HEK293 (cell line): ENCODE measurements at regions not wholly inside any gene's neighbourhood (a gene's known extent, or its start where the extent isn't known, plus 50 kb on each side); places are given as distances from the start of the nearest gene placed in this dataset.

Experiments
- CTCF ChIA-PET: fragments of 350-600 bp; formaldehyde crosslinking; extraction: SDS; loops from one replicate; lab custom pipeline; 2021; ENCODE audit warnings: antibody characterized with exemption; lab: Yijun Ruan, JAX
- POLR2A ChIA-PET: fragments of 300-600 bp; formaldehyde crosslinking; extraction: SDS; loops from one replicate; lab custom pipeline; 2020; ENCODE audit warnings: antibody characterized with exemption, inconsistent platforms; lab: Yijun Ruan, JAX
- H3K27ac ChIP-seq: fragments of 200-500 bp; sonication (Bioruptor generic); 2 replicates; pipeline ENCODE4 v1.5.1; 2014; ENCODE audit warnings: low read depth, low read length, control low read depth, inconsistent platforms; ENCODE audit errors: extremely low read depth
- H3K36me3 ChIP-seq, 2 experiments: fragments of 200-500 bp in 1 of 2; sonication (Bioruptor generic) in 1 of 2; 1 replicate in 1 of 2; 2 replicates in 1 of 2; pipeline ENCODE4 v1.5.1; 2014 to 2017; ENCODE audit warnings: inconsistent platforms in 2 of 2, low read length in 2 of 2; ENCODE audit not compliant: control insufficient read depth in 2 of 2, insufficient read depth in 1 of 2
- H3K4me1 ChIP-seq: fragments of 200-500 bp; sonication (Bioruptor generic); 2 replicates; pipeline ENCODE4 v1.5.1; 2014; ENCODE audit warnings: mild to moderate bottlenecking, low read length, inconsistent platforms; ENCODE audit not compliant: control insufficient read depth, insufficient read depth
- H3K4me3 ChIP-seq: 2 replicates; pipeline ENCODE4 v1.5.1; 2011; ENCODE audit warnings: low read depth, mild to moderate bottlenecking, control low read depth, low read length, moderate library complexity
- H3K9me3 ChIP-seq: fragments of 200-500 bp; sonication (Bioruptor generic); 2 replicates; pipeline ENCODE4 v1.5.1; 2014; ENCODE audit warnings: low read depth, low read length, inconsistent platforms; ENCODE audit not compliant: control insufficient read depth, insufficient read depth
- GFI1B ChIP-seq: fragments of 450-650 bp; formaldehyde crosslinking; IDR thresholded peaks from 2 replicates; pipeline ENCODE4 v1.5.1; 2016; ENCODE audit warnings: missing biosample characterization, missing genetic modification characterization
- OSR2 ChIP-seq: fragments of 450-650 bp; formaldehyde crosslinking; IDR thresholded peaks from 2 replicates; pipeline ENCODE4 v1.5.1; 2016; ENCODE audit warnings: missing biosample characterization, missing genetic modification characterization
- OVOL3 ChIP-seq: fragments of 450-650 bp; formaldehyde crosslinking; IDR thresholded peaks from 2 replicates; pipeline ENCODE4 v1.5.1; 2016; ENCODE audit warnings: missing biosample characterization, missing genetic modification characterization
- RBAK ChIP-seq: fragments of 450-650 bp; formaldehyde crosslinking; IDR thresholded peaks from 2 replicates; pipeline ENCODE4 v1.5.1; 2016; ENCODE audit warnings: missing biosample characterization, missing genetic modification characterization
- SP3 ChIP-seq: fragments of 450-650 bp; formaldehyde crosslinking; IDR thresholded peaks from 2 replicates; pipeline ENCODE4 v1.5.1; 2016; ENCODE audit warnings: missing biosample characterization, missing genetic modification characterization
- TSHZ1 ChIP-seq: fragments of 450-650 bp; formaldehyde crosslinking; IDR thresholded peaks from 2 replicates; pipeline ENCODE4 v1.5.1; 2016; ENCODE audit warnings: missing biosample characterization, missing genetic modification characterization, borderline replicate concordance
- WT1 ChIP-seq: fragments of 450-650 bp; formaldehyde crosslinking; IDR thresholded peaks from 2 replicates; pipeline ENCODE4 v1.5.1; 2016; ENCODE audit warnings: missing biosample characterization, missing genetic modification characterization
- ZBTB21 ChIP-seq: fragments of 450-650 bp; formaldehyde crosslinking; IDR thresholded peaks from 2 replicates; pipeline ENCODE4 v1.5.1; 2017; ENCODE audit warnings: missing biosample characterization, missing genetic modification characterization
- ZFHX2 ChIP-seq: fragments of 450-650 bp; formaldehyde crosslinking; conservative IDR thresholded peaks from 2 replicates; pipeline ENCODE4 v1.5.1; 2016; ENCODE audit warnings: missing biosample characterization, missing genetic modification characterization
- ZNF10 ChIP-seq: fragments of 450-650 bp; formaldehyde crosslinking; IDR thresholded peaks from 2 replicates; pipeline ENCODE4 v1.5.1; 2017; ENCODE audit warnings: missing biosample characterization, missing genetic modification characterization
- ZNF133 ChIP-seq: fragments of 450-650 bp; formaldehyde crosslinking; IDR thresholded peaks from 2 replicates; pipeline ENCODE4 v1.5.1; 2016; ENCODE audit warnings: missing biosample characterization, missing genetic modification characterization
- ZNF155 ChIP-seq: fragments of 450-650 bp; formaldehyde crosslinking; IDR thresholded peaks from 2 replicates; pipeline ENCODE4 v1.5.1; 2016; ENCODE audit warnings: missing biosample characterization, missing genetic modification characterization
- ZNF16 ChIP-seq: fragments of 450-650 bp; formaldehyde crosslinking; IDR thresholded peaks from 2 replicates; pipeline ENCODE4 v1.5.1; 2016; ENCODE audit warnings: low read depth, missing biosample characterization, missing genetic modification characterization
- ZNF174 ChIP-seq: fragments of 450-650 bp; formaldehyde crosslinking; IDR thresholded peaks from 2 replicates; pipeline ENCODE4 v1.5.0; 2017; ENCODE audit warnings: missing biosample characterization, mild to moderate bottlenecking, missing genetic modification characterization
- ZNF23 ChIP-seq: fragments of 450-650 bp; formaldehyde crosslinking; IDR thresholded peaks from 2 replicates; pipeline ENCODE4 v1.5.1; 2016; ENCODE audit warnings: missing biosample characterization, missing genetic modification characterization, borderline replicate concordance
- ZNF341 ChIP-seq: fragments of 450-650 bp; formaldehyde crosslinking; IDR thresholded peaks from 2 replicates; pipeline ENCODE4; 2016; ENCODE audit warnings: low read depth, missing biosample characterization, missing genetic modification characterization
- ZNF514 ChIP-seq: fragments of 450-650 bp; formaldehyde crosslinking; IDR thresholded peaks from 2 replicates; pipeline ENCODE4 v1.5.1; 2016; ENCODE audit warnings: missing biosample characterization, missing genetic modification characterization
- ZNF530 ChIP-seq: fragments of 450-650 bp; formaldehyde crosslinking; IDR thresholded peaks from 2 replicates; pipeline ENCODE4 v1.5.1; 2016; ENCODE audit warnings: low read depth, missing biosample characterization, missing genetic modification characterization
- ZNF571 ChIP-seq: fragments of 450-650 bp; formaldehyde crosslinking; IDR thresholded peaks from 2 replicates; pipeline ENCODE4 v1.5.0; 2017; ENCODE audit warnings: missing biosample characterization, missing genetic modification characterization
- ZNF626 ChIP-seq: fragments of 450-650 bp; sonication (Bioruptor Pico); formaldehyde crosslinking; IDR thresholded peaks from 2 replicates; pipeline ENCODE4 v1.5.1; 2018; ENCODE audit warnings: missing biosample characterization, missing genetic modification characterization, inconsistent platforms
- ZNF670 ChIP-seq: fragments of 450-650 bp; formaldehyde crosslinking; IDR thresholded peaks from 2 replicates; pipeline ENCODE4 v1.5.1; 2016; ENCODE audit warnings: missing biosample characterization, missing genetic modification characterization, low read depth
- ZNF776 ChIP-seq: fragments of 450-650 bp; formaldehyde crosslinking; IDR thresholded peaks from 2 replicates; pipeline ENCODE4 v1.5.0; 2017; ENCODE audit warnings: missing biosample characterization, missing genetic modification characterization, borderline replicate concordance
- ZSCAN23 ChIP-seq: fragments of 450-650 bp; formaldehyde crosslinking; IDR thresholded peaks from 2 replicates; pipeline ENCODE4 v1.5.1; 2016; ENCODE audit warnings: missing biosample characterization, missing genetic modification characterization
- TF ChIP-seq, protein P1 (sequence below): fragments of 450-650 bp; formaldehyde crosslinking; IDR thresholded peaks from 2 replicates; pipeline ENCODE4 v1.5.1; 2016; ENCODE audit warnings: missing biosample characterization, missing genetic modification characterization

DNA sequence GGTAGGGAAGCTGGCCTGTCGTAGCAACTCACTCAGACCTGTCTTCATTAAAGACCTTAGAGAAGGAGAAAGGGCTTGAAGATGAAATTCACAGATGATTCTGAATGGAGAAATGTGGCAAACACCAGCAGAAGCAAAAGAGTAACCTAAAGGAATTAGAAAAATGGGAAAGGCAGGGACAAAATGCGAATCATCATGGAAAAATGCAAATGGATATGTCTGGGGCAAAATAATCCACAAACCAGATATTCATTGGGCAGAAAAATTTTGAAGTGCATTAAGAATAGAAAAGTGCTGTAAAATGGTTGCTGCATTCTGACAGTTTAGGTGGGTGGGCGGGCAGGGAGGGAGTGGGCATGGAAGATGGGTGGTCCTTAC, 156.9 kb upstream of the RASGRP1 start:
- H3K27ac ChIP-seq = no peak overlapping the region
- H3K4me1 ChIP-seq = no peaks in the 10 kb centered on the region
- ChIA-PET CTCF (interaction anchor here (1.2 kb wide), 1 partner anchor 22 kb away, joined by 3 read pairs; no protein-coding TSS in a partner anchor), POLR2A (no interaction called here)
- no peaks in the 10 kb centered on the region for H3K9me3 ChIP-seq
- no peak for TF ChIP-seq ZNF670
- no peak for TF ChIP-seq ZBTB21
- no peak for TF ChIP-seq ZNF341
- no peak for TF ChIP-seq ZNF133 (tag by site-specific recombination)
- no peak for TF ChIP-seq ZNF530 (tag by site-specific recombination)
- no peak for TF ChIP-seq ZNF776 (tag by site-specific recombination)
- TF ChIP-seq TSHZ1 (tag by site-specific recombination) = no peak
- TF ChIP-seq OVOL3 (tag by site-specific recombination) = no peak
- no peak for TF ChIP-seq WT1 (tag by site-specific recombination)
- no peaks in the 10 kb centered on the region for H3K36me3 ChIP-seq
- no peak overlapping the region for H3K4me3 ChIP-seq

DNA sequence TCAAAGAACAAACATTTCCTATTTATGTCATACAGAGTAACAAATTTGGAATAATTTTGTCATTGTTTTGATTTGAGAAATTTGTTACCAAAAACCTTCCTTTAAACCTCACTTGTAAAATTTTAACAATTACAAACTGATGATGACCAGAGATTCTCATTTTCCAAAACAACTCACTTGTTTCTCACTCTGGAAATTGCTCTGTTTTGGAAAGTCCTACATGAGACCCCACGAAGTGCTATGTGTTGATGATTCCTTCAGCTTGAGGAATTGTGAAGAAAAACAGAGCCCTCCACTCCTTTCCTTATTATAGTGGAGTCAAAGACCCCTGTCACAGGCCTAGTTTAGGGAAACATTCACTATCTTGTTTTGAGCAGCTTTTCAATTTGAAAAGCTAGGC, 157.6 kb upstream of the RASGRP1 start:
- ChIA-PET CTCF (no interaction called here), POLR2A (no interaction called here)
- Histone ChIP-seq H3K4me1 (no peaks in the 10 kb centered on the region), H3K4me3 (no peak overlapping the region), H3K36me3 (no peaks in the 10 kb centered on the region), H3K27ac (no peak overlapping the region), H3K9me3 (no peaks in the 10 kb centered on the region)
- no peak for TF ChIP-seq ZNF776 (tag by site-specific recombination)
- TF ChIP-seq ZNF174 (tag by site-specific recombination) = no peak
- no peak for TF ChIP-seq ZNF571 (tag by site-specific recombination)
- TF ChIP-seq RBAK = no peak
- no peak for TF ChIP-seq OSR2 (tag by site-specific recombination)
- TF ChIP-seq ZNF10 (tag by site-specific recombination) = no peak
- TF ChIP-seq ZFHX2 = no peak
- TF ChIP-seq, protein P1, sequence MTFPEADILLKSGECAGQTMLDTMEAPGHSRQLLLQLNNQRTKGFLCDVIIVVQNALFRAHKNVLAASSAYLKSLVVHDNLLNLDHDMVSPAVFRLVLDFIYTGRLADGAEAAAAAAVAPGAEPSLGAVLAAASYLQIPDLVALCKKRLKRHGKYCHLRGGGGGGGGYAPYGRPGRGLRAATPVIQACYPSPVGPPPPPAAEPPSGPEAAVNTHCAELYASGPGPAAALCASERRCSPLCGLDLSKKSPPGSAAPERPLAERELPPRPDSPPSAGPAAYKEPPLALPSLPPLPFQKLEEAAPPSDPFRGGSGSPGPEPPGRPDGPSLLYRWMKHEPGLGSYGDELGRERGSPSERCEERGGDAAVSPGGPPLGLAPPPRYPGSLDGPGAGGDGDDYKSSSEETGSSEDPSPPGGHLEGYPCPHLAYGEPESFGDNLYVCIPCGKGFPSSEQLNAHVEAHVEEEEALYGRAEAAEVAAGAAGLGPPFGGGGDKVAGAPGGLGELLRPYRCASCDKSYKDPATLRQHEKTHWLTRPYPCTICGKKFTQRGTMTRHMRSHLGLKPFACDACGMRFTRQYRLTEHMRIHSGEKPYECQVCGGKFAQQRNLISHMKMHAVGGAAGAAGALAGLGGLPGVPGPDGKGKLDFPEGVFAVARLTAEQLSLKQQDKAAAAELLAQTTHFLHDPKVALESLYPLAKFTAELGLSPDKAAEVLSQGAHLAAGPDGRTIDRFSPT (tag by site-specific recombination) = no peak
- no peak for TF ChIP-seq ZNF23
- no peak for TF ChIP-seq GFI1B
- TF ChIP-seq ZNF16 (tag by site-specific recombination) = no peak
- TF ChIP-seq ZNF514 (tag by site-specific recombination) = no peak
- no peak for TF ChIP-seq ZSCAN23
- TF ChIP-seq SP3 = no peak
- no peak for TF ChIP-seq ZNF155 (tag by site-specific recombination)
- TF ChIP-seq ZNF626 = no peak
